ENCODE measurements at regions not wholly inside any gene's neighbourhood (a gene's known extent, or its start where the extent isn't known, plus 50 kb on each side); places are given as distances from the start of the nearest gene placed in this dataset.
"Not testable (repeated sequence)": the region's sequence is repeated elsewhere in the genome, so short reads cannot be mapped to it uniquely, and the experiment has no call there.

DNA sequence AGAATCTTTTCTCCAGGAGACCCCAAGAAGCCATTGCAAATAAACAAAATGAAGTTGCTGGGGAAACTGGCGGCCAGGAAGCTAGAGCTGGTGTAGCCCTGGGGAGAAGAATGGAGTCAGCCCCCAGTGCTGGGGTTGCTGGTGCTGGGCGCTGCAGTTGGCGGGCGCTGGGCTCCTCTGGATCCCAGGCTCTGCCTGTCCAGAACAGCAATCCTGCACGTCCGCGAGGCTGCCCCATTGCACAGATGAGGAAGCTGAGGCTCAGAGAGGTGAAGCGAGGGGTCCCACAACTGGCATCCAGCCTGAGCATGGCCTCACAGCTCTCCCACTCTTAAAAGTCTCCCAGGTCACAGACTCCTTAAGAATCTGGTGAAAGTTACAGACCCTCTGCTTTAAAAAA is 161.1 kb downstream of the OR4M2 start:
- no peak for FAIRE-seq

DNA sequence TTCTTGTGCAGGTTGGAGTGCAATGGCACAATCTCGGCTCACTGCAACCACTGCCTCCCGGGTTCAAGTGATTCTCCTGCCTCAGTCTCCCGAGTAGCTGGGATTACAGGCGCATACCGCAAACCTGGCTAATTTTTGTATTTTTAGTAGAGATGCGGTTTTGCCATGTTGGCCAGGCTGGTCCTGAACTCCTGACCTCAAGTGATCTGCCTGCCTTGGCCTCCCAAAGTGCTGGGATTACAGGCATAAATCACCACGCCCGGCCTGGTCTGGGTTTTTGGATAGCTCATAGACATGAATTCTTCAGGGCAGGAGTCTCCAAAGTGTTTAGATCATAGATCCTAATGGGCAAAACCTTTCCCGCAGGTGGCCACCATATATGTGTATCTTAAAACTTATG is 162.0 kb downstream of the OR4M2 start:
- FAIRE-seq: not testable (repeated sequence)

DNA sequence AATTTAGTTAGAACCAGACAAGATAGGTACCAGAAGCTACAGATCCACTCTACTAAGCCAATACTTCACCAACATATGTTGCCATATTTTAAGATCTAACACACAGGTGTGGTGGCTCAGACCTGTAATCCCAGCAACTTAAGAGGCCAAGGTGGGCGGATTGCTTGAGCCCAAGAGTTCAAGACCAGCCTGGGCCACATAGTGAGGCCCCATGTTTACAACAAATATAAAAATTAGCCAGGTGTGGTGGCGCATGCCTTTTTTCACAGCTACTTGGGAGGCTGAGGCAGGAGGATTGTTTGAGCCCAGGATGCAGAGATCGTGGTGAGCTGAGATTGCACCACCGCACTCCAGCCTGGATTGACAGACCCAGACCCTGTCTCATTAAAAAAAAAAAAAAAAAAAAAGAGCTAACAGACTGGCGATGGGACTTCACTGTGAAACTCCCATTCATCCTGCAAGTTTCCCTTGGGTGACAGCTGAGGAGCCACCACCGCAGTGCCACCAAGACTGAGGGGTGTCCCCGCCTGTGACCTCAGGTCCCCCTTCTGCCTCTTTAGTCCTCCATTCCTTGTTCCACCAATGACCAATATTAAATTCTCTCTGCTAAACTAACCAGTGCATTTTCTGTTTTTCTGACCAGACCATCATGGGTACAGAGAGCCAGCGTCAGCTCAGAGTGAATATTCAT is 163.3 kb downstream of the OR4M2 start:
- no peak for FAIRE-seq

DNA sequence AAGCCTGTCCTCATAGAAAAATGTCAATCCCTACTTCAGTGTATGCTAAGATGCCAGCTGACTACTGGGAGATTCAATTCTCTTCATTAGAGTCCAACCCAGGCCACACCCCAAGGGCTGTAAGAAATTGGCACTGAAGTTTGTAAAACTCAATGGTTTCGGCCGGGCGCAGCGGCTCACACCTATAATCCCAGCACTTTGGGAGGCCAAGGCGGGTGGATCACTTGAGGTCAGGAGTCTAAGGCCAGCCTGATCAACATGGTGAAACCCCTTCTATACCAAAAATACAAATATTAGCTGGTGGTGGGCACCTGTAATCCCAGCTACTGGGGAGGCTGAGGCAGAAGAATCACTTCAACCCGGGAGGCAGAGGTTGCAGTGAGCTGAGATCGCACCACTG is 169.2 kb downstream of the OR4M2 start:
- FAIRE-seq: not testable (repeated sequence)

DNA sequence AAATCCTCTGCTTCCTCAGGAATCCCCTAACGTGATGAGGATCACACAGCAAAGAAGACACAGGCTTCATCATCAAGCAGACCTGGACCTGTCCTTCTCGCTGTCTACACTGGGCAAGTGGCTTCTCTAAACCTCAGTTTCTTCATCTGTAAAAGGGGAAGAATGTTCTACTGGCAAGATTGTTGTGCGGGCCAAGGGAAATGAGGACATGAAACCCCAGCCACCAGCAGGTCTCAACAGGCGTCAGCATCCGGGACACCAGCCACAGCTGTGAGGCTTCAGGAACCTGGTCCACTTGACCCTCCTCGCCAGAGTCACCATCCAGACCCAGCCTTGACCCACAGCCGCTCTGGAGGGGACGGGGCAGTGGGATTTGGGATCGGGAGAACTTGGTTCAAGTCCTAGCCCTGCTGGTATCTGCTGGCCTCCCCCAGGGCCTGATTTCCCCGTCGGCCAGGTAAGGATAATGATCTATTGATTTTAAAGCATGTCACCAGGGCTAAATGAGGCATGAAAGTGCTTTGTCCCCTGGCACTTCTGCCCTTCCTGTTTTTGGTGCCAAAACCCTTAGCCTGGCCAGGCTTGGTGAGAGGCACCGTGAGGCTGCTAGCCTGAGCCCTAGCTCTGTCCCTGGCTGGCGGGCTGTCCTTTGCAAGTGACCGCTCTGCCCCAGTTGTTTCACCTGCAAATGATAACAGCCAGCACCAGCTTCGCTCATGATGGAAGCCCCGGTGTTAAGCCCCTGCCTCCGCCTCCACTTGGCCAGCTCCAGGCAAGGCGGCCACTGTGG is 170.4 kb downstream of the OR4M2 start:
- FAIRE-seq: not testable (repeated sequence)

DNA sequence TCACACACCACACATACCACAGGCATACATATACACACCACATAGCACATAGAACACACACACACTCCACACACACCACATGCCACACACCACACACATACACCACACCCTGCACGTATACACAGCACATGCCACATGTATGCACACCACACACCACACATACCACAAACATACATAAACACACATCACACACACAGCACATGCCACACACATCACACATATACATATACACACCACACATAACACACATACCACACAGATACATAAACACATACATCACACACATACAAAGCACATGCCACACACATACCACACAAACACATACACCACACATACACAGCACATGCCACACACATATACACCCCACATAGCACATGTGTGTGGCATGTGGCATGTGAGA is 171.1 kb downstream of the OR4M2 start:
- no peak for FAIRE-seq

DNA sequence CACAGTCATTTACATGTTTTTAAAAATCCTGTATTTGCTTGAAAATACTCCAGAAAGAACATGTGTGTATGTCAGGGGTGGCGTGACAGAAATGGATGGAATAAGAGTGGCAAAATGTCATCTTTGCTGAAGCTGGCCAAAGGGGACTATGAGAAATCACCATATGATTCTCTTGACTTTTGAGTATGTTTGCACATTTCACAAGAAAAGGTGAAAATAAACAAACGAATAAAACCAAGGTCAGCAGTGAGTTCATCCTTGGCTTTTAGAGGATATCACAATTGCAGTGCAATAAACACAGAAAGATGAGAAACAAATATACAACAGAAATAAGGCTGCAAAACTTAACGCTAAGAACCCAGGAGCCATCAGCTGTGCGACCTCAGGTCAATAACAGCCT is 171.7 kb downstream of the OR4M2 start:
- not testable (repeated sequence) for FAIRE-seq

DNA sequence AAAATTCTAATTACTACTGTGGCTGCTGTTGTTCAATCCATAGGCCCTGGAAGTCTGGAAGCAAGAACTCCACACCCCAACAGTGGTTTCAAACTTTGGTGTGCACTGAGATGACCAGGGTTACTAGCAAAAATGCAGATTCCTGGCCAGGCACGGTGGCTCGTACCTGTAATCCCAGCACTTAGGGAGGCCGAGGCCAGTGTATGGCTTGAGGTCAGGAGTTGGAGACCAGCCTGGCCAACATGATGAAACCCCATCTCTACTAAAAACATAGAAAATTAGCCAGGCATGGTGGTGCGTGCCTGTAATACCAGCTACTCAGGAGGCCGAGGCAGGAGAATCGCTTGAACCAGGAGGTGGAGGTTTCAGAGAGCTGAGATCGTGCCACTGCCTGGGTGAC is 172.2 kb downstream of the OR4M2 start:
- FAIRE-seq: not testable (repeated sequence)

DNA sequence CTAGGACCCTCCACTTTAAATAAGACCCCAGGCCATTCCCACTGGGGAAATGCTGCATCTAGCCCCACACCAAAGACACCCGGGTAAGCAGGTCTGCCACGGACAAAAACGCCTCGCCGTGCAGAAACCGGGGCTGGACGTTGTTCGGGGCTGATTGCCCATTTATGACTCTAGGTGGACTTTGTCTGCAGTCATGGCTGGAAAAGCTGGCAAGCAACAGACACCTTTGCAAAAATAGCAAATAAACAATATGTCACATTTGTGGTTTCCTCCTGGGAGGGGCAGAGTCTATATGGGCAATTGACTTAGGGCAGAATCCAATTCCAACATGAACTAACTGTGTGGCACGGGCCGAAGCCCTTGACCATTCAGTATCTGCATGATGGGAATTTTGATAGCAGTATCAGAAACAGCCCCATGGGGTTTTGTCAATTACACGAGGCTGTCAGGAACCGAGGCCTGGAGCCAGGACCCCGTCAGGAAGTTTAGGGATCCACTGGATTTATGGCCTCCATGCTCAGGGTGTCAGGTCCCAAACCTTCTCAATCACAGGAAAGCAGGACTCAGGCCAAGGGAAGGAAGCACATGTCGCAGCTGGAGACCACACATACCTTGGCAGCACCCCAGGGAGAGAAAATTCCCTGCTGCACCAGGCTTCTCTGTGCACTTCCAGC is 172.8 kb downstream of the OR4M2 start:
- FAIRE-seq: not testable (repeated sequence)

DNA sequence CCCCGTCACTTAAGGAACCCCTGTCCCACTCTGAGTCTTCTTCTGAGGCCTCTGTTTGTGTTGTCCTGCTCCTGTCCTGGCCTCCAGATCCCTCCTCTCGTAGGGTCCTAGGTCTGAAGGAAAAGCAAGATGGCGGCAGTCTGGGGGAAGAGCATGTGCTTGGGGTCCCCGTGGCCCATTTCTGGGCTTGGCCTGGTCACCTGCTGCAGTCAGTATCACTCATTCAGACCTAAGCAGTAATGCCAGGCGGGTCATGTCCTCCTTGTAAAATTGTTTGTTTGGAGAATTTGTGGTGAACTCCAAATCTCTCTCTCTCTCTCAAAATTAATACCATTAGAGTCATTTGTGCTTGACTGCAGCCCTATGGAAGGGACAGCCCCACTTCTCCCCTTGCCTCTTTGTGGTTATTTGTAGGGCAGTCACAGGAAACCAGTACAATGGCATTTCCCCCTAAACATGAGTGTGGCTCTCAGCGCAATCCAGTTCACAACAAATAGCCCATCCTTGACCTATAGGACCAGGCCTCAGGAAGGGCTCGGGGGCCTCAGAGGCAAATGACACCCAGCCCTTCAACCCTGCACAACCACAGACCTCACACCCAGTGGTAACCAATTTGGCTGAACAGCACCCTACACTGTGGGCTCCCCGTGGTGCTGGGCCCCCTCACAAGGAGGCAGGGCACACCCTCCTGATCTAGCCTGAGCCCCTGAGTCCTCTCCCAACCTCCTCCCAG is 173.5 kb downstream of the OR4M2 start:
- no peak for FAIRE-seq

DNA sequence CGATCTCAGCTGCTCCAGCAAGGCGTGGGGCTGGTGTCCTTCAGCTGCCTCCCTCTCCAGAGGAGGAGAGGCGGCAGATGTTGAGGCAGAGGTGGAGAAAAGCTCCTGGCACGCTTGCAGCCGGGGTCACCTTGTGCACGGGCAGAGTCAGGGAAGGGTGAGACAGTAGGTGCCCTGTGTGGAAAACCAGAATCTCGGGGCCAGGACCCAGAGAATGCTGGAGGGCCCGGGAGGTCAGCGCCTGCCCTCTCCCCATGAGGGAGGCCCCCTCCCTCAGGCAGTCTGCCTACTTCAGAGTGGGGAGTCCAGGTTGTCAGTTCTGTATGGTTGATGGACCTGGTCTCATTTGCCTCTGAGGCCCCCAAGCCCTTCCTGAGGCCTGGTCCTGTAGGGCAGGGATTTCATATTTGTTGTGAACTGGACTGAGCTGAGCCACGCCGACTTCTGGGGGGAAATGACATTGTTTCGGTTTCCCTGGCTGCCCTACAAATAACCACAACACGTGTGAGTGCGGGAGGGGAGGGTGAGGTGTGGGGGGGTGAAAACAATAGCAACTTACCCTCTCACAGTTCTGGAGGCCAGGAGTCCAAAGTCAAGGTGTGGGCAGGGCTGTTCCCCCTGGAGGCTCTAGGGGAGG is 174.2 kb downstream of the OR4M2 start:
- FAIRE-seq: not testable (repeated sequence)

DNA sequence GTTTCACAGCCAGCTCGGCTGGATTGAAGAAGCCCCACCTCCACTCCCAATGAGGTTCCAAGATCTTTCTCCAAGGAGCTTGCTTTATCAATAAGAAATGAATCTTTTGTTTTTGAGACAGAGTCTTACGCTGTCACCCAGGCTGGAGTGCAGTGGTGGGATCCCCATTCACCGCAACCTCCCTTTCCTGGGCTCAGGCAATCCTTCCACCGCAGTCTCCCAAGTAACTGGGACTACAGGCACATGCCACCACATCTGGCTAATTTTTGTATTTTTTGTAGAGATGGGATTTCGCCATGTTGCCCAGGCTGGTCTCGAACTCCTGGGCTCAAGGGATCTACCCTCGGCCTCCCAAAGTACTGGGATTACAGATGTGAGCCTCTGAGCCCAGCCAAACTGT is 175.3 kb downstream of the OR4M2 start:
- FAIRE-seq: not testable (repeated sequence)

DNA sequence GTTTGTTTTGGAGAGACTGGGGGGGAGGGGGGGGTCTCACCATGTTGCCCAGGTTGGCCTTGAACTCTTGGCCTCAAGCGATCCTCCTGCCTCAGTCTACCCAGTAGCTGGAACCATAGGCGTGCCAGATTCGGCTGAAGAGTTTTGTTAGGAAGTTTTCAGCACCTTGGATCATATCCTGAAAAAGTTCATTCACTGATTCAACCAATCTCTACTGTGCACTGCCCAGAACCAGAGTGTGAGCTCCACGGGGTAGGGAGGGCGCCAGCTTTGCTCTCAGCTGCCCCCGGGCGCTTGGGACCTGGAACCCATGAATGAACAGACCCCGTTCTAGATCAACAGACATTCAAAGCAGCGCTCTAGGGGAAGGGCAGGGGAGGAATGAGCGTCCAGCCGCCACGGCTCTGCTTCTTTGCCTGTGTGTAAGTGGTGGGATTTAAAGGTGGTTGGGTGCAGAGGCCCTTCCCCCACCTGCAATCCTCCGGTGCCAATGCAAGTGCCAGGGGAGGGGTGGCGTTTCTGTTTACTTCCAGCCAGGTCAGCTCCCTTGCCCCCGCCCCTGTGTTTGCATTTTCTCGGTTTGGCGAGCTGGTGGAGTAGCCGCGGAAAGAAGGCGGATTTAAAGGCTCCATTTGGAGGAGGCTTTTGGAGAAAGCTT is 176.2 kb downstream of the OR4M2 start:
- not testable (repeated sequence) for FAIRE-seq

DNA sequence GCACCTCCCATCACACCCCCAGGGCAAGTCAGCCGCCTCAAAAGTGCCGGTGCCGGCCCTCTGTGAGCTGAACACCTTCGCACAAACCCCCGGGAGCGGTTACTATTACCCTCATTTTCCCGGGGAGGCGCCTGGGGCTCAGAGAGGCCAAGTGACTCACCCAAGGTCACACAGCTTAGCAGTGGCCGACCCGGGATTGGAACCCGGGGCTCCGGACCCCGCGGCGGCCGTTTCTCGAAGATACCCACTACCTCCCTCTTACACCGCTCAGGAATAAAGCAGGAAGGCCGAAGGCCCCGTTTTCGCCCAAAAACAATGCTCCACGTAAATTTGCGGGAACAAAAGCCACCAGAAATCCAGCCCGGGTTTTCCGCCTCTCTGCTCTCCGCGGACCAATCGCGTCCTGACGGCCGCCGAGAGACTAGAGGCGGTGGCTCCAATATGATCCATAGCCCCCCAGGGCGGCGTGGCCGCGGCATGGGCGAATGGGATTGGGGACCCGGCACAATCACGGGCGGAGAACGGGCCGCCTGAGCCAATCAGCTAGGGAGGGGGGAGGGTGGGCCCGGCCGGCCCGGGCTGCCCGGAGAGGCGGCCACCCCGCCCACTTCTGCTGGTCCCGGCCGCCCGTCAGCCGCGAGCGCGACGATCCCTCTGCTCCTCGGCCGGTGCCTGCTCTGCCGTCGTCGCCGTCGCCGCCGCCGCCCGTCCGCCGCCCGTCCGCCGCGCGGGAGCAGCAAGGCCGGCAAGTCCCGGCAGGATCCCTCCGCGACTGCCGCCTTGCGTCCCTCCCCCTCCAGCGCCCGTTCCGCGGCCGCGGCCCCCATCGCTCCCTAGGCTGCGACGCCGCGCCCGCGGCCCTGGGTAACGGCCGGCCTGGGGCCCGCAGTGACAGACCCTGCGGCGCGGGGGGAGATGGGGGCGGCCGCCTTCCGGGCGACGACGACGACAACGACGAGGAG is 177.0 kb downstream of the OR4M2 start:
- peak; percentile 54 for FAIRE-seq

DNA sequence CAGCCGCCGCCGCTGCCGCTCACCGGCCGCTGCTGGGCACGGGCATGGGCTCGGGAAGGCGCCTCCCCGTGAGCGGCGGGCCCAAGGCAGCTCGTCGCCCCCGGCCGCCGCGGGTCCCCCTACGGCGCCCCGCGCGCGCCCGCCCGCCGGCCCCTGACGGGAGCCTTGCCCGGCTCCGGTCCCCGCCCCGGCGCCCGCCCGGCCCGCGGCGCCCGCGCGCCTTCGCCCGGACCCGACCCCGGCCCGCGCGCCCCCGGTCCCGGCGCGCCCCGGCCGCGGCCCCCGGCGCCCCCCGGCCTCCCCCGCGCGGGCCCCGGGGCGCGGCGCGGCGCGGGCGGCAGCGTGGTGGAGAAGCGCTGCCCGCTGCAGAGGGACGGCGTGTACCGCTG is 177.7 kb downstream of the OR4M2 start:
- no peak for FAIRE-seq

DNA sequence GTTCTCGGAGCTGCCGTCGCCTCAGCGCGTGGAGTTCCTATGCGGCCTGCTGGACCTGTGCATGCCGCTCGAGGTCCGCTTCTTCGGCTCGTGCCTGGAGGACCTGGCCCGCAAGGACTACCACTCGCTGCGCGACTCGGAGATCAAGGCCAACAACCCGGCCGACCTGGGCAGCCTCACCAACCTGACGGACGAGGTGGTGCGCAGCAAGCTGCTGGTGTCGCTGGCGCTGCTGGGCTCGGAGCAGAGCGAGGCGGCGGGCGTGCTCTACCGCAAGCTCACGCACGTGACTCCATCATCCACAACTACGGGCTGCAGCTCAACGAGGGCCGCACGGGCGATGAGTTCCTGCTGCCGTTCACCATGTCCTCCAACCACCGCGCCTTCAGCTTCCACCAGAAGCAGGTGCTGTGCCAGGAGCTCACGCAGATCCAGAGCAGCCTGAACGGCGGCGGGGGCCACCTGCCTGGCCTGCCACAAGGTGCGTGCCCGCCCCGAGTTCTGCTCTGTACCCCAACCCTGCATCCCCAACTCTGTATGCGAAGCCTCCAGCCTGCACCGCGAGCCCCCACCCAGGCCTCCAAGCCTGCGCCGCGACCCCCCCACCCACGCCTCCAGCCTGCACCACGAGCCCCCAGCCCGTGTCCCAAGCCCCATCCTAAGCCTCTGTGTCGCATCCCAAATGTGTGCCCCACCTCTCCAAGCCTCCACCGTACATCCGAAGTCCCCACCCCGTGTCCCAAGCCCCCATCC is 178.2 kb downstream of the OR4M2 start:
- FAIRE-seq: no peak

DNA sequence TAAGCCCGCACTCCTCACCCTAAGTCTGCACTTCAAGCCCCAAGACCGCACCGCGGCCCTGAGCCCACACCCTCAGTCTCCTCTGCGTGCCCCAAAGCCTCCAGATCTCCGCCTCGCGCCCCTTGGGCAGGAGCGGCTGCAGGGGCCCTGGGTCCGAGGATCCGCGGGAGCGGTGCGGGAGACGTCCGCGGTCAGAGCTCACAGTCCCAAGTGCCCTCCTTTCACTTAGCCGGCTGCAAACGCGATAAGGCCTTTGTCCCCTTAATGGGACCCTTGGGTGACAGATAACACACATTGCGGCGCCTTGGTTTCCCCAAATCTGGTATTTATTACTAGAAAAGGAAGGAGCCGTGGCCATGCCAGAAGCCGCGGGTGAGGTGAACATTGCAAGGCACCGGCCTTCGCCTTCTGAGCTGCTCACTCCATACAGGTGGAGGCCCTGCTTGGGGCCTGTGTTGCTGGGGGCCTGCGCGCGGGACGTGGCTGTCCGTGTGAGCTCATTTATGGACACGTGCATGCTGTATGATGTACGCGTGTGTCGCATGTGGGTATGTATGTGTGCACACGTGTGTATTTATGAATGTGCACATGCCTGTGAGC is 178.9 kb downstream of the OR4M2 start:
- FAIRE-seq: not testable (repeated sequence)

DNA sequence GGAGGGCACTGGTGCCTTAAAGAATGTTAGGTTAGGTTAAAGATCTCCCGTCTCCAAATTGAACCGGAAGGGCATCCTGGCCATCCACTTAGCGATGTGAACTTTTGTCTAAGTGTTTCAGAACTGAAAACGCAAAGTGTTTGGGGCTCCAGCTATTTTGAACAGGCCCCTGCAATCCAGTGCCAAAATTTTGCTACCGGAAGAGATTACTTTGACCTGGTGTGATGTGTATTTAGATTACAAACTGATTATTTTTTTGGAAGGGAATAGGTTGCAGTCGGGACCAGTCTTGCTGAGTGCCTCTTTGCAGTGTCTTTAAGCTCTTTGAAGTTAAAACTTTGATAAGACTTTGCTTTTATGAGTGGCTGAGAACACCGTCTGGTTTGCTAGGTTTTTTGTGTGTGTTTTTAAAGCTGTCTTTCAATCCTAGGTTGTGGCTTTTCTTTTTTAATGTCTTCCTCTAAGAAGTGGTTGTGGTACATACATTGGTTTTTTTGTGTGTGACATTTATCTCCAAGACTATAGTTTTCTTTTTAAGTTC is 179.6 kb downstream of the OR4M2 start:
- FAIRE-seq: no peak

DNA sequence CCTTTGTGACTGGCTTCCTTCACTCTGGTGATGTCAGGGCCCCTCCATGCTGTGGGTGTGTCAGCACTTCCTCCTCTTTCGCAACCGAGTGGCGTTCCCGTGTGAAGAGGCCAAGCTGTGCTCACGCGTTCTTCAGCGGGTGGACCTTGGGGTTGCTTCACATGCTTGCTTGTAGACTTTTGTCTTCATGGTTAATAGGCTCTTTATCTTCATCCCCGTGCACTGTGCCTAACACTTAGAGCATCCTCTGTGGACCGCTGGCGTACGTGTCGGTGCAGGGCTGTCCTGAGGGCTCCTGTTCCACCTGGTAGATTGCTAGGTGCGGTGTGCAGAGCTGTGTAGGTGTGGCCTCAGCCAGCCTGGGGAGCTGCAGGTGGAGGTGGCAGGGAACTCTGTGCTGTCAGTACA is 182.3 kb downstream of the OR4M2 start:
- no peak for FAIRE-seq

Measured in A204.1 (cell line).